ENCODE measurements at regions not wholly inside any gene's neighbourhood (a gene's known extent, or its start where the extent isn't known, plus 50 kb on each side); places are given as distances from the start of the nearest gene placed in this dataset.

DNA sequence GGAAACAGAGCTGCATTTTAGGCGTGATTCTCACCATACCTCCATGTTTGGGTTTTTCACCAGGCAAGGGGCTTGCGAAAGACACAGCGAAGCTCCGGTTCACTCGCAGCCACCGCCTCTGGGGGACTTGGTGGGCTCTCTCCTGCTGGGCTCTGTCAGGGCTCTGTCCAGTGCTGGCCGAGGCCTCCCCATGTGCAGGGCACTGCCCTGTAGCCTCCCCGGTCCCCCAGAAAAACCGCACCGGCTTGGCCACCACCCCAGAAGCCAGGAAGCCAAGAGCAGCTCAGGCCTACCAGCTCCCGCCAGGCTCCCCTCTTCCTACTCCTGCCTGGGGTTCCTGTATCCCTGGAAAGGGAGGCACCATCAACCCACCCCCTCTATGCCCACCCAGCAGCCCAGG, 151.5 kb downstream of the CTTN start:
- TF ChIP-seq, protein P1, sequence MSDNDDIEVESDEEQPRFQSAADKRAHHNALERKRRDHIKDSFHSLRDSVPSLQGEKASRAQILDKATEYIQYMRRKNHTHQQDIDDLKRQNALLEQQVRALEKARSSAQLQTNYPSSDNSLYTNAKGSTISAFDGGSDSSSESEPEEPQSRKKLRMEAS (IDR thresholded peaks at IDR 0.05), result no peak
- no peak for TF ChIP-seq RAD21 (IDR thresholded peaks at IDR 0.05; ENCODE audit: low read depth)
